SK-N-SH (cell line): ENCODE measurements at regions not wholly inside any gene's neighbourhood (a gene's known extent, or its start where the extent isn't known, plus 50 kb on each side); places are given as distances from the start of the nearest gene placed in this dataset.

Experiments
- CTCF ChIA-PET: fragments of 300-600, 350-600 bp; formaldehyde crosslinking; extraction: SDS; loops from one replicate; lab custom pipeline; 2021; lab: Yijun Ruan, JAX
- POLR2A ChIA-PET: fragments of 350-600 bp; sonication (Branson Sonifier 250); formaldehyde crosslinking; extraction: SDS; loops from one replicate; lab custom pipeline; 2020; ENCODE audit warnings: antibody characterized with exemption, inconsistent platforms; lab: Yijun Ruan, JAX
- DNase-seq: peaks from one replicate; pipeline ENCODE4 v3.0.0; 2012
- H2AFZ ChIP-seq: fragments of 200-600 bp; sonication (generic); 2 replicates; pipeline ENCODE4 v1.8.1; 2016; ENCODE audit warnings: antibody characterized with exemption, mild to moderate bottlenecking, low read depth
- H3F3A ChIP-seq: fragments of 200-600 bp; sonication (generic); replicated peaks from 2 replicates; pipeline ENCODE3; 2016; ENCODE audit warnings: antibody characterized with exemption, mild to moderate bottlenecking; ENCODE audit not compliant: insufficient read depth
- H3K27ac ChIP-seq, 2 experiments: fragments of 200-500 bp in 1 of 2; fragments of 200-600 bp in 1 of 2; sonication (Bioruptor generic) in 1 of 2; sonication (generic), shearing (Covaris generic) in 1 of 2; 2 replicates each; pipeline versions ENCODE4 v1.5.1 to v1.6.1; 2014 to 2016; ENCODE audit warnings: low read depth in 2 of 2, inconsistent platforms in 1 of 2, low read length in 1 of 2, mild to moderate bottlenecking in 1 of 2, mixed read lengths in 1 of 2
- H3K27me3 ChIP-seq: fragments of 200-600 bp; sonication (generic), shearing (Covaris generic); 2 replicates; pipeline ENCODE4 v1.6.1; 2016; ENCODE audit warnings: mixed run types; ENCODE audit not compliant: insufficient read depth
- H3K36me3 ChIP-seq, 2 experiments: fragments of 200-500 bp in 1 of 2; fragments of 200-600 bp in 1 of 2; sonication (Bioruptor generic) in 1 of 2; sonication (generic) in 1 of 2; replicated peaks in 1 of 2; 2 replicates each; pipeline versions ENCODE3 to v1.5.1; 2014 to 2016; ENCODE audit warnings: low read length in 1 of 2, mild to moderate bottlenecking in 1 of 2; ENCODE audit not compliant: insufficient read depth in 2 of 2, control insufficient read depth in 1 of 2
- H3K4me1 ChIP-seq, 2 experiments: fragments of 200-500 bp in 1 of 2; fragments of 200-600 bp in 1 of 2; sonication (Bioruptor generic) in 1 of 2; sonication (generic), shearing (Covaris generic) in 1 of 2; 2 replicates each; pipeline versions ENCODE4 v1.5.1 to v1.6.1; 2014 to 2016; ENCODE audit warnings: low read depth in 1 of 2, low read length in 1 of 2, mixed run types in 1 of 2; ENCODE audit not compliant: insufficient read depth in 2 of 2, control insufficient read depth in 1 of 2
- H3K4me2 ChIP-seq: fragments of 200-600 bp; sonication (generic), shearing (Covaris generic); 2 replicates; pipeline ENCODE4 v1.6.1; 2017; ENCODE audit warnings: mixed run types
- H3K4me3 ChIP-seq, 2 experiments: fragments of 200-500 bp in 1 of 2; fragments of 200-600 bp in 1 of 2; sonication (Bioruptor generic) in 1 of 2; sonication (generic), shearing (Covaris generic) in 1 of 2; 2 replicates each; pipeline versions ENCODE4 v1.5.1 to v1.8.1; 2014 to 2016; ENCODE audit warnings: low read depth in 2 of 2, inconsistent platforms in 1 of 2, low read length in 1 of 2, mild to moderate bottlenecking in 1 of 2, mixed read lengths in 1 of 2, moderate library complexity in 1 of 2
- H3K79me2 ChIP-seq: fragments of 200-600 bp; sonication (generic); 2 replicates; pipeline ENCODE4 v1.8.1; 2017; ENCODE audit warnings: mild to moderate bottlenecking; ENCODE audit not compliant: insufficient read depth
- H3K9ac ChIP-seq: fragments of 200-600 bp; sonication (generic); 2 replicates; pipeline ENCODE4 v1.6.1; 2017; ENCODE audit warnings: mixed run types
- H3K9me2 ChIP-seq: fragments of 200-600 bp; sonication (generic); 2 replicates; pipeline ENCODE4 v1.6.1; 2017; ENCODE audit warnings: mixed run types
- H3K9me3 ChIP-seq: fragments of 200-600 bp; sonication (generic); 2 replicates; pipeline ENCODE4 v1.6.1; 2017; ENCODE audit warnings: mixed run types, mild to moderate bottlenecking, moderate library complexity
- H4K20me1 ChIP-seq: fragments of 200-600 bp; sonication (generic); 2 replicates; pipeline ENCODE4 v1.6.1; 2017; ENCODE audit warnings: mild to moderate bottlenecking, mixed run types; ENCODE audit not compliant: insufficient read depth
- ELF1 ChIP-seq: IDR thresholded peaks from 2 replicates; pipeline ENCODE4 v1.4.0; 2012
- EZH2phosphoT487 ChIP-seq: fragments of 200-600 bp; sonication (generic); IDR thresholded peaks from 2 replicates; pipeline ENCODE4 v1.6.1; 2017; ENCODE audit warnings: low read depth, mixed run types, mild to moderate bottlenecking, antibody characterized with exemption, moderate library complexity, borderline replicate concordance
- FOXM1 ChIP-seq: IDR thresholded peaks from 2 replicates; pipeline ENCODE4 v1.4.0; 2012; ENCODE audit warnings: low read depth, mild to moderate bottlenecking
- NFIC ChIP-seq: IDR thresholded peaks from 2 replicates; pipeline ENCODE4 v1.4.0; 2012; ENCODE audit warnings: borderline replicate concordance
- NRF1 ChIP-seq: IDR thresholded peaks from 2 replicates; pipeline ENCODE4 v1.6.1; 2012; ENCODE audit warnings: low read depth, mild to moderate bottlenecking, low read length
- PBX3 ChIP-seq: IDR thresholded peaks from 2 replicates; pipeline ENCODE4; 2012
- RCOR1 ChIP-seq: fragments of 150-350 bp; IDR thresholded peaks from 2 replicates; pipeline ENCODE4 v1.6.1; 2017; ENCODE audit warnings: antibody characterized with exemption, low read length
- REST ChIP-seq: IDR thresholded peaks from 2 replicates; pipeline ENCODE4 v1.6.1; 2012; ENCODE audit warnings: mild to moderate bottlenecking, low read depth, low read length, moderate library complexity
- RXRA ChIP-seq: IDR thresholded peaks from 2 replicates; pipeline ENCODE4 v1.4.0; 2012; ENCODE audit warnings: low read depth, mild to moderate bottlenecking, borderline replicate concordance
- SIN3A ChIP-seq: IDR thresholded peaks from 2 replicates; pipeline ENCODE4 v1.6.1; 2012; ENCODE audit warnings: low read depth, mild to moderate bottlenecking, low read length, moderate library complexity, borderline replicate concordance
- SMC3 ChIP-seq: IDR thresholded peaks from 2 replicates; pipeline ENCODE4 v1.6.1; 2012; ENCODE audit warnings: low read depth, low read length, improper control_type of control experiment
- USF2 ChIP-seq: fragments of 150-350 bp; IDR thresholded peaks from 2 replicates; pipeline ENCODE4 v1.6.1; 2017; ENCODE audit warnings: antibody characterized with exemption, low read length, low read depth, borderline replicate concordance
- WGBS: methylation state at CpG from one replicate; pipeline ENCODE4 v1.1.6; 2017; ENCODE audit warnings: low lambda C conversion rate; 5-methylcytosine and 5-hydroxymethylcytosine counted together

GRCh38 chr13:84491952-84492351 is 609.7 kb upstream of the SLITRK1 start:
- no peak overlapping the region for H3K4me2 ChIP-seq
- no peak overlapping the region for H3K4me3 ChIP-seq
- CTCF ChIA-PET: interaction anchor here (1.3 kb wide), 1 partner anchor 37 kb away, joined by 4 read pairs; no protein-coding TSS in a partner anchor
- H2AFZ ChIP-seq: no peak overlapping the region
- H3K27me3 ChIP-seq: no peaks in the 10 kb centered on the region
- WGBS: 51% methylated on average over 4 of the region's 4 CpGs
- no peaks in the 10 kb centered on the region for H3K4me1 ChIP-seq
- H3K9me2 ChIP-seq: no peaks in the 10 kb centered on the region
- DNase-seq: no peak
- no peaks in the 10 kb centered on the region for H3F3A ChIP-seq
- H4K20me1 ChIP-seq: no peaks in the 10 kb centered on the region
- H3K9me3 ChIP-seq: no peaks in the 10 kb centered on the region
- no peaks in the 10 kb centered on the region for H3K79me2 ChIP-seq
- POLR2A ChIA-PET: interaction anchor here (0.6 kb wide), 1 partner anchor 222 kb away, joined by 3 read pairs; no protein-coding TSS in a partner anchor
- no peak overlapping the region for H3K9ac ChIP-seq
- no peaks in the 10 kb centered on the region for H3K36me3 ChIP-seq
- TF ChIP-seq SMC3 (no peak), RCOR1 (no peak), FOXM1 (no peak), ELF1 (no peak), RXRA (no peak), NRF1 (no peak)
- no peak overlapping the region for H3K27ac ChIP-seq

- 18% methylated on average over 1 of the region's 1 CpG for WGBS
These were observed 605.5 kb upstream of the SLITRK1 start for GRCh38 chr13:84487752-84488151.

More at GRCh38 chr13:84487752-84488151, 605.5 kb upstream of the SLITRK1 start:
- Histone ChIP-seq H3K27me3 (no peaks in the 10 kb centered on the region), H3K9me2 (no peaks in the 10 kb centered on the region), H3F3A (no peaks in the 10 kb centered on the region), H3K36me3 (no peaks in the 10 kb centered on the region), H3K4me3 (no peak overlapping the region), H4K20me1 (no peaks in the 10 kb centered on the region), H2AFZ (no peak overlapping the region), H3K79me2 (no peaks in the 10 kb centered on the region), H3K27ac (no peak overlapping the region), H3K9me3 (no peaks in the 10 kb centered on the region), H3K4me1 (no peaks in the 10 kb centered on the region), H3K9ac (no peak overlapping the region), H3K4me2 (no peak overlapping the region)
- POLR2A ChIA-PET: no interaction called here
- CTCF ChIA-PET: no interaction called here
- TF ChIP-seq NFIC (no peak), RXRA (no peak), PBX3 (no peak), USF2 (no peak), SIN3A (no peak), REST (no peak), EZH2phosphoT487 (no peak), FOXM1 (no peak)
- DNase-seq: no peak
